NCI-H526 (cell line): ENCODE measurements at regions not wholly inside any gene's neighbourhood (a gene's known extent, or its start where the extent isn't known, plus 50 kb on each side); places are given as distances from the start of the nearest gene placed in this dataset.
"Not testable (repeated sequence)": the region's sequence is repeated elsewhere in the genome, so short reads cannot be mapped to it uniquely, and the experiment has no call there.

Experiments
- DNase-seq, 2 experiments: peaks; one replicate each; lab custom pipeline; 2025; lab: John Stamatoyannopoulos, UW

DNA sequence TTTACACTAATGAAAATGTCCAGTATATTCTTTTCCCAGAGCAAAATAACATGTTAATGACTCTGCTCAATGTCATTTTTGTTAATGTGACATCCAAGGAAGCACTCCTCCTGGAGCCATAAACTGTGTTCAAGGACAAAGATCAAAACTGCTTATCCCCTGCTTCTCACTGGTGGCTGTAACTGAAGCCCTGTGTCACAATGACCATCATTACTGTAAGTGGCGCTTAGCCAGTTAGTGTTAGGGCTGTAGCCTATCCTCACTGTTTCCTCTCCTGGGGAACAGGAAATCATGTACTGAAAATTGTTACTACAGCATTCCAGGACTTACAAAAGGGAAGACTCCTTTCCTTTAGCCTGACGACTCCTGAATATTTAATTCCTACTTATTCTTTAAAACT, 71.7 kb upstream of the COX7C start:
- no peak for DNase-seq

DNA sequence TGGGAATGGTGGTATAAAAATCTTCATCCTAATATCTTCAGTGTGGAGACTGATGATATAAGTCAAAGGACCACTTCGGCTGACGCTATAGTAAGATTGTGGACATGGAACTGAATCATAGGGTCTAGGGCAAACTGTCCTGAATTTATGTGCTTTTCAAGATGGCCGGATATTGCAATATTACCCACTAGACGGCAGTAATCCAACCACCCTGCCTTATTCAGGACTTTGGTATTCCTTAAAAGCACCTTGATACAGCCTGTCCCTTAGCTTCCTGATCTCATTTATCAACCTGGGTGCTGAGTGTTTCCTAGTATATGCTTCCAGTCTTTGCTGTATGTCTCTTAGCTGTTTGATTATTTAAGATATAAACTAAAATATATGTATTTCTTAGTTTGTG, 71.2 kb upstream of the COX7C start:
- no peak for DNase-seq

DNA sequence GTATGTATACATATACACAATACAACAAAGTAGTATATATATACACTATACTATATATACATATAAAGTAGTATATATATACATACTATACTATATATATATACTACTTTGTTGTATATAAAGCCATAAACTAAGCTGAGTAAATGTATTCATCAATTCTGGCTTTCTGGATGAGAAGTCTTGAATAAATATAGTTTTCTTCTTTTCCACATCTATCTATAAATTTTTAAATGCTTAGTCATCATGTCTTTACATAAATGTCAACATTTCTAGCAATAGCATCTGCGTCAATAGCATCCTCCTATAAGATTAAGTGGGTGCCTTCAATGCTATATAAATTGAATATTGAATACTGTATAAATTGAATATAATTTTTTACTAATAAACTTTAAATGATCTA, 63.1 kb upstream of the COX7C start:
- DNase-seq, result no peak

DNA sequence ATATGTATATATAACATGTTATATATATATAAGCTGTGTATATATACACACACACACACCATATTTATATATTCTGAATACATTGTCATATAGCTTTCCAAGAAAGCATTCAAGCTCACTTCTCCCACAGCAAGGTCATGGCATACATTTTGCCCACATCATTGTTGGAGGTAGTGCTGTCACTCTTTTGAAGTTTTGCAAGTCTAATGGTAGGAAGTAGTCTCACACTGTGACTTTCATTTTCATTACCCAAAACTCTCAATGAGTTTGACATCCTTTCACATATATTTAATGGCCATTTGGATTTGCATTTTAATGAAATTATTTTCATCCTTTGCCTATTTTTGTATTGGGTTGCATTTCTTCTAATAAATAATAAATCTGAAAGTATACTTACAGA, 59.8 kb upstream of the COX7C start:
- DNase-seq, result no peak

GRCh38 chr5:86565197-86565789, 52.4 kb upstream of the COX7C start:
- DNase-seq, result no peak

DNA sequence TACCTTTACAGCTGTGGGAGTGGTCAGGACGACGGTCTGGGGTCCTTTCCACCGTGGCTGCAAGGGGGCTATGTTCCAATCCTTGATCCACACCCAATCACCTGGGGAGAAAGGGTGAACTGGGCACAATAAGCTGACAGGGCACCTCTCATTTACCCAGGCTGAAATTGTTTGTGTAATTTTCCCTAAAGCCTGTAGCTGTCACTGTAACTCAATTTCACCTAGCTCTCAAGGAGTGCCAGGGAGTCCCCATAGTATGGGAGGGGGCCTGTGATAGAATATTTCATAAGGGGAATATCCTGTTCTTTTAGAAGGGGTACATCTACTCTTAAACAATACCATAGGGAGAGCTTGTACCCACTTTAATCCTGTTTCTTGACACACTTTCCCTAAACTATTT, 51.7 kb upstream of the COX7C start:
- DNase-seq, result not testable (repeated sequence)
